Esophagus squamous epithelium (tissue), 5 donors: ENCODE measurements at regions not wholly inside any gene's neighbourhood (a gene's known extent, or its start where the extent isn't known, plus 50 kb on each side); places are given as distances from the start of the nearest gene placed in this dataset.

Experiments used
- DNase-seq: peaks from one replicate; lab custom pipeline; 2025; lab: John Stamatoyannopoulos, UW
- H3K27ac ChIP-seq, 4 donors: fragments of 200-600 bp; sonication (generic); one replicate each; pipeline ENCODE4 v1.5.1; 2016 to 2019; ENCODE audit warnings: mild to moderate bottlenecking in 1 of 4
- H3K27me3 ChIP-seq, 4 donors: fragments of 200-600 bp; sonication (generic); 1 replicate in 3 of 4; 2 replicates in 1 of 4; pipeline versions ENCODE4 v1.5.1 to v1.6.0; 2017 to 2021; ENCODE audit warnings: antibody characterized with exemption in 1 of 4
- H3K36me3 ChIP-seq, 3 donors: fragments of 200-600 bp; sonication (generic); one replicate each; pipeline ENCODE4 v1.5.1; 2016 to 2019
- H3K4me1 ChIP-seq, 3 donors: fragments of 200-600 bp; sonication (generic); one replicate each; pipeline ENCODE4 v1.5.1; 2017 to 2019
- H3K4me3 ChIP-seq, 4 donors: fragments of 200-600 bp; sonication (generic); 1 replicate in 3 of 4; 2 replicates in 1 of 4; pipeline ENCODE4 v1.5.1; 2016 to 2019; ENCODE audit warnings: mild to moderate bottlenecking in 2 of 4, moderate library complexity in 1 of 4
- H3K9me3 ChIP-seq, 3 donors: fragments of 200-600 bp; sonication (generic); one replicate each; pipeline ENCODE4 v1.5.1; 2016 to 2019
- POLR2A ChIP-seq, 4 donors: fragments of 450-650 bp; IDR thresholded peaks; one replicate each; pipeline ENCODE4 v1.6.1; 2017; ENCODE audit warnings: antibody characterized with exemption in 4 of 4, mild to moderate bottlenecking in 4 of 4, moderate library complexity in 3 of 4
- WGBS, 2 donors: methylation state at CpG; one replicate each; pipeline ENCODE4 v1.1.5; 2018; 5-methylcytosine and 5-hydroxymethylcytosine counted together
- intact Hi-C: fragments of 100-400 bp; cut with DNase I; formaldehyde crosslinking; loops from one replicate; pipeline ENCODE4 v1.15.0; 2022
- TF ChIP-seq, protein P1 (sequence below), 6 experiments: fragments of 450-650 bp in 4 of 6; fragments of 200-600 bp in 2 of 6; sonication (generic) in 2 of 6; IDR thresholded peaks; one replicate each; pipeline ENCODE4 v1.5.1; 2016 to 2019; ENCODE audit warnings: antibody characterized with exemption in 6 of 6, mild to moderate bottlenecking in 4 of 6, moderate library complexity in 4 of 6
- donor health status: DM: yes; HTN: yes; CAD: no.

- TF ChIP-seq POLR2A (IDR thresholded peaks at IDR 0.05) = no peak
- TF ChIP-seq, protein P1, sequence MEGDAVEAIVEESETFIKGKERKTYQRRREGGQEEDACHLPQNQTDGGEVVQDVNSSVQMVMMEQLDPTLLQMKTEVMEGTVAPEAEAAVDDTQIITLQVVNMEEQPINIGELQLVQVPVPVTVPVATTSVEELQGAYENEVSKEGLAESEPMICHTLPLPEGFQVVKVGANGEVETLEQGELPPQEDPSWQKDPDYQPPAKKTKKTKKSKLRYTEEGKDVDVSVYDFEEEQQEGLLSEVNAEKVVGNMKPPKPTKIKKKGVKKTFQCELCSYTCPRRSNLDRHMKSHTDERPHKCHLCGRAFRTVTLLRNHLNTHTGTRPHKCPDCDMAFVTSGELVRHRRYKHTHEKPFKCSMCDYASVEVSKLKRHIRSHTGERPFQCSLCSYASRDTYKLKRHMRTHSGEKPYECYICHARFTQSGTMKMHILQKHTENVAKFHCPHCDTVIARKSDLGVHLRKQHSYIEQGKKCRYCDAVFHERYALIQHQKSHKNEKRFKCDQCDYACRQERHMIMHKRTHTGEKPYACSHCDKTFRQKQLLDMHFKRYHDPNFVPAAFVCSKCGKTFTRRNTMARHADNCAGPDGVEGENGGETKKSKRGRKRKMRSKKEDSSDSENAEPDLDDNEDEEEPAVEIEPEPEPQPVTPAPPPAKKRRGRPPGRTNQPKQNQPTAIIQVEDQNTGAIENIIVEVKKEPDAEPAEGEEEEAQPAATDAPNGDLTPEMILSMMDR (IDR thresholded peaks at IDR 0.05) = no peak
- intact Hi-C loops = no loop called here
- H3K27me3 ChIP-seq = no peaks in the 10 kb centered on the region
Measured at GRCh38 chr12:41801261-41801660, 343.4 kb downstream of the GXYLT1 start.

GRCh38 chr12:41799671-41800070, 345.0 kb downstream of the GXYLT1 start:
- H3K4me1 ChIP-seq = peaks cover 0 to 8% (median 0%) of the 10 kb centered on the region in 3 donors
- TF ChIP-seq, protein P1 (IDR thresholded peaks at IDR 0.05) = no peak
- TF ChIP-seq POLR2A (IDR thresholded peaks at IDR 0.05) = no peak
- H3K4me3 ChIP-seq = no peak overlapping the region
- no peak for DNase-seq
- H3K27ac ChIP-seq = no peak overlapping the region
- WGBS, 2 donors = 61% methylated on average over 3 of the region's 3 CpGs
- H3K27me3 ChIP-seq = no peaks in the 10 kb centered on the region
- intact Hi-C loops = no loop called here
- no peaks in the 10 kb centered on the region for H3K9me3 ChIP-seq
- H3K36me3 ChIP-seq = no peaks in the 10 kb centered on the region

More at GRCh38 chr12:41801261-41801660, 343.4 kb downstream of the GXYLT1 start:
- WGBS, 2 donors = 54 to 65% methylated on average over 1 of the region's 1 CpG
- Histone ChIP-seq H3K4me1 (no peaks in the 10 kb centered on the region), H3K9me3 (no peaks in the 10 kb centered on the region), H3K27ac (no peak overlapping the region), H3K4me3 (no peak overlapping the region), H3K36me3 (no peaks in the 10 kb centered on the region)
- no peak for DNase-seq

- Histone ChIP-seq H3K9me3 (peaks cover 0 to 6% (median 0%) of the 10 kb centered on the region in 3 donors), H3K27ac (no peak overlapping the region), H3K27me3 (no peaks in the 10 kb centered on the region), H3K4me3 (no peak overlapping the region), H3K36me3 (no peaks in the 10 kb centered on the region), H3K4me1 (peaks cover 0 to 8% (median 0%) of the 10 kb centered on the region in 3 donors)
- intact Hi-C loops = no loop called here
- DNase-seq = no peak
- TF ChIP-seq POLR2A (IDR thresholded peaks at IDR 0.05) = no peak
- TF ChIP-seq, protein P1 (IDR thresholded peaks at IDR 0.05) = no peak
- WGBS, 2 donors = 74 to 79% methylated on average over 4 to 5 of the region's 5 CpGs
Measured at GRCh38 chr12:41795910-41796309, 348.8 kb downstream of the GXYLT1 start.

GRCh38 chr12:41795051-41795600, 349.5 kb downstream of the GXYLT1 start:
- 21 to 29% methylated on average over 8 of the region's 8 CpGs for WGBS, 2 donors
- peaks cover 0 to 10% (median 0%) of the 10 kb centered on the region in 3 donors for H3K9me3 ChIP-seq
- no peaks in the 10 kb centered on the region for H3K27me3 ChIP-seq
- no peak overlapping the region for H3K4me3 ChIP-seq
- intact Hi-C loops = no loop called here
- H3K27ac ChIP-seq = no peak overlapping the region
- no peak for DNase-seq
- no peaks in the 10 kb centered on the region for H3K36me3 ChIP-seq
- no peak for TF ChIP-seq POLR2A (IDR thresholded peaks at IDR 0.05)
- TF ChIP-seq, protein P1 (IDR thresholded peaks at IDR 0.05) = no peak
- H3K4me1 ChIP-seq = peaks cover 0 to 8% (median 0%) of the 10 kb centered on the region in 3 donors

DNA sequence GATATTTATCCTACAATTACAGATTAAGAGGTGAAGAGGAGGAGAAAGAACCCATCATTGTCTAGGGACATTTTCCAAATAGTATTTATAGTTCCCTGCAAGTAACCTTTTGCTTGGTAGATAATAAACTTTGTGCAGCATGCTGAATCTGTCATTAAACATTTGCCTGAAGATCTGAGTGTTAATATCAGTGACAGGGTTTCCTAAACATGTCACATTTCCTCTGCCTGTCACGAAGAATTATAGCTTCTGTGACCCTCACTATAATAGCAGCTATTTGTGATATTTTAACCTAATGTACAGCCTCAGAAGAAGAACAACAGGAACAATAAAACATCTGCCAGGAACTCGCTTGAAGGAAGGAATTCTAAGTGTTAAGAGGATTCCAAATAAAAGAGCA, 350.3 kb downstream of the GXYLT1 start:
- H3K4me1 ChIP-seq = peaks cover 0 to 8% (median 0%) of the 10 kb centered on the region in 3 donors
- no peak overlapping the region for H3K27ac ChIP-seq
- intact Hi-C loops = no loop called here
- TF ChIP-seq POLR2A (IDR thresholded peaks at IDR 0.05) = no peak
- TF ChIP-seq, protein P1 (IDR thresholded peaks at IDR 0.05) = no peak
- H3K27me3 ChIP-seq = no peaks in the 10 kb centered on the region
- no peaks in the 10 kb centered on the region for H3K36me3 ChIP-seq
- H3K4me3 ChIP-seq = no peak overlapping the region
- peaks cover 0 to 10% (median 0%) of the 10 kb centered on the region in 3 donors for H3K9me3 ChIP-seq
- no peak for DNase-seq
- WGBS, 2 donors = 34 to 35% methylated on average over 2 of the region's 2 CpGs
